Iris pigment epithelial cell (primary cell): ENCODE measurements at regions not wholly inside any gene's neighbourhood (a gene's known extent, or its start where the extent isn't known, plus 50 kb on each side); places are given as distances from the start of the nearest gene placed in this dataset.

Source experiments
- DNase-seq: peaks from one replicate; pipeline ENCODE4 v3.0.0-alpha.2; 2011; ENCODE audit warnings: low read depth

- no peak for DNase-seq
These were observed 71.1 kb upstream of the RFC3 start for GRCh38 chr13:33746867-33747266.

- peak; percentile 85 for DNase-seq
These were observed 66.8 kb upstream of the RFC3 start for GRCh38 chr13:33751151-33751550.

- no peak for DNase-seq
These were observed 65.9 kb upstream of the RFC3 start for GRCh38 chr13:33752094-33752493.

- DNase-seq, result no peak
These were observed 65.4 kb upstream of the RFC3 start for GRCh38 chr13:33752597-33752996.

- DNase-seq, result no peak
These were observed 61.0 kb upstream of the RFC3 start for GRCh38 chr13:33756929-33757328.

GRCh38 chr13:33757713-33758112, 60.2 kb upstream of the RFC3 start:
- no peak for DNase-seq

- no peak for DNase-seq
These were observed 59.8 kb upstream of the RFC3 start for GRCh38 chr13:33758113-33758512.

GRCh38 chr13:33761740-33762139, 56.2 kb upstream of the RFC3 start:
- DNase-seq, result peak; percentile 23

- no peak for DNase-seq
These were observed 54.9 kb upstream of the RFC3 start for GRCh38 chr13:33763021-33763420.

- DNase-seq, result no peak
These were observed 53.2 kb upstream of the RFC3 start for GRCh38 chr13:33764716-33765115.

GRCh38 chr13:33766329-33767123, 51.4 kb upstream of the RFC3 start:
- DNase-seq, result no peak

- no peak for DNase-seq
These were observed 50.8 kb upstream of the RFC3 start for GRCh38 chr13:33767140-33767539.
